SK-N-SH (cell line): ENCODE measurements at regions not wholly inside any gene's neighbourhood (a gene's known extent, or its start where the extent isn't known, plus 50 kb on each side); places are given as distances from the start of the nearest gene placed in this dataset.

Experiments used
- EP300 ChIP-seq, 2 experiments: IDR thresholded peaks; 2 replicates each; pipeline versions ENCODE4 v1.4.0 to v1.6.1; 2012; ENCODE audit warnings: borderline replicate concordance in 1 of 2, low read depth in 1 of 2, low read length in 1 of 2
- EZH2phosphoT487 ChIP-seq: fragments of 200-600 bp; sonication (generic); IDR thresholded peaks from 2 replicates; pipeline ENCODE4 v1.6.1; 2017; ENCODE audit warnings: low read depth, mixed run types, mild to moderate bottlenecking, antibody characterized with exemption, moderate library complexity, borderline replicate concordance
- FOXM1 ChIP-seq: IDR thresholded peaks from 2 replicates; pipeline ENCODE4 v1.4.0; 2012; ENCODE audit warnings: low read depth, mild to moderate bottlenecking
- GABPA ChIP-seq: IDR thresholded peaks from 2 replicates; pipeline ENCODE4 v1.4.0; 2012; ENCODE audit warnings: low read depth, mild to moderate bottlenecking
- MAX ChIP-seq: IDR thresholded peaks from 2 replicates; pipeline ENCODE4 v1.4.0; 2012; ENCODE audit warnings: low read depth
- POLR2AphosphoS5 ChIP-seq: IDR thresholded peaks from 2 replicates; pipeline ENCODE4 v1.6.1; 2012; ENCODE audit warnings: low read depth, low read length
- RAD21 ChIP-seq: IDR thresholded peaks from 2 replicates; pipeline ENCODE4 v1.6.1; 2012; ENCODE audit warnings: mild to moderate bottlenecking, low read length
- REST ChIP-seq: IDR thresholded peaks from 2 replicates; pipeline ENCODE4 v1.6.1; 2012; ENCODE audit warnings: mild to moderate bottlenecking, low read depth, low read length, moderate library complexity
- SIN3A ChIP-seq: IDR thresholded peaks from 2 replicates; pipeline ENCODE4 v1.6.1; 2012; ENCODE audit warnings: low read depth, mild to moderate bottlenecking, low read length, moderate library complexity, borderline replicate concordance
- TAF1 ChIP-seq: IDR thresholded peaks from 2 replicates; pipeline ENCODE4 v1.6.1; 2012; ENCODE audit warnings: low read depth, mild to moderate bottlenecking, low read length, moderate library complexity, borderline replicate concordance
- TEAD4 ChIP-seq: IDR thresholded peaks from 2 replicates; pipeline ENCODE4 v1.4.0; 2012; ENCODE audit warnings: mild to moderate bottlenecking, borderline replicate concordance; ENCODE audit not compliant: insufficient read depth
- YY1 ChIP-seq: IDR thresholded peaks from 2 replicates; pipeline ENCODE4 v1.4.0; 2012; ENCODE audit warnings: low read depth, mild to moderate bottlenecking
- TF ChIP-seq, protein P1 (sequence below): fragments of 200-600 bp; sonication (generic); IDR thresholded peaks from 2 replicates; pipeline ENCODE4 v1.6.1; 2017; ENCODE audit warnings: antibody characterized with exemption, mild to moderate bottlenecking, moderate library complexity
- TF ChIP-seq, protein P2 (sequence below): IDR thresholded peaks from 2 replicates; pipeline ENCODE4 v1.4.0; 2012; ENCODE audit warnings: low read depth, borderline replicate concordance

DNA sequence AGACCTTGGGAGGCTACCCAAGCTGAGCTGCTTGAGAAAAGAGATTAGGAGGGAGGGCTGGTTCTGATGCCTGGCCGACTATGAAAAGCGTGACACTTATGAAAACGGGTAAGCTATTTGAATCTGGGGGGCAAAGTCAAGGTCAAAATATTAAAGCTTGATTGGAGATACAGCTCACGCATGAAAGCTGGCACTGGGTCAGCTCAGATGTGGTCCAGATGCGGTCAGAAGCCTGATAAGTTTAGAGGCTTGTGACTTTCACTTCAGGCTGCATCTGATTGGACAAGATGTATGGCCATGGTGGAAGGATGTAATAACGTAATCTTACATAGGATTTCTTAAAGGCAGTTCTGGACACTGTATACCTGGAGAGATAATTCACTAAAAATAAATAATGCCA, 690.3 kb downstream of the NTRK3 start:
- TF ChIP-seq, protein P1, sequence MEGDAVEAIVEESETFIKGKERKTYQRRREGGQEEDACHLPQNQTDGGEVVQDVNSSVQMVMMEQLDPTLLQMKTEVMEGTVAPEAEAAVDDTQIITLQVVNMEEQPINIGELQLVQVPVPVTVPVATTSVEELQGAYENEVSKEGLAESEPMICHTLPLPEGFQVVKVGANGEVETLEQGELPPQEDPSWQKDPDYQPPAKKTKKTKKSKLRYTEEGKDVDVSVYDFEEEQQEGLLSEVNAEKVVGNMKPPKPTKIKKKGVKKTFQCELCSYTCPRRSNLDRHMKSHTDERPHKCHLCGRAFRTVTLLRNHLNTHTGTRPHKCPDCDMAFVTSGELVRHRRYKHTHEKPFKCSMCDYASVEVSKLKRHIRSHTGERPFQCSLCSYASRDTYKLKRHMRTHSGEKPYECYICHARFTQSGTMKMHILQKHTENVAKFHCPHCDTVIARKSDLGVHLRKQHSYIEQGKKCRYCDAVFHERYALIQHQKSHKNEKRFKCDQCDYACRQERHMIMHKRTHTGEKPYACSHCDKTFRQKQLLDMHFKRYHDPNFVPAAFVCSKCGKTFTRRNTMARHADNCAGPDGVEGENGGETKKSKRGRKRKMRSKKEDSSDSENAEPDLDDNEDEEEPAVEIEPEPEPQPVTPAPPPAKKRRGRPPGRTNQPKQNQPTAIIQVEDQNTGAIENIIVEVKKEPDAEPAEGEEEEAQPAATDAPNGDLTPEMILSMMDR: no peak
- TF ChIP-seq, protein P2, sequence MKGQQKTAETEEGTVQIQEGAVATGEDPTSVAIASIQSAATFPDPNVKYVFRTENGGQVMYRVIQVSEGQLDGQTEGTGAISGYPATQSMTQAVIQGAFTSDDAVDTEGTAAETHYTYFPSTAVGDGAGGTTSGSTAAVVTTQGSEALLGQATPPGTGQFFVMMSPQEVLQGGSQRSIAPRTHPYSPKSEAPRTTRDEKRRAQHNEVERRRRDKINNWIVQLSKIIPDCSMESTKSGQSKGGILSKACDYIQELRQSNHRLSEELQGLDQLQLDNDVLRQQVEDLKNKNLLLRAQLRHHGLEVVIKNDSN: no peak
- TF ChIP-seq SIN3A: no peak
- no peak for TF ChIP-seq YY1
- TF ChIP-seq EZH2phosphoT487: no peak
- no peak for TF ChIP-seq RAD21
- no peak for TF ChIP-seq POLR2AphosphoS5
- TF ChIP-seq REST: no peak
- no peak for TF ChIP-seq EP300 (IDR thresholded peaks at IDR 0.05; ENCODE audit: borderline replicate concordance in 1 of 2, low read depth in 1 of 2, low read length in 1 of 2)
- TF ChIP-seq TEAD4: no peak
- no peak for TF ChIP-seq TAF1
- no peak for TF ChIP-seq MAX
- TF ChIP-seq FOXM1: no peak
- no peak for TF ChIP-seq GABPA
